A673 (cell line): ENCODE measurements at regions not wholly inside any gene's neighbourhood (a gene's known extent, or its start where the extent isn't known, plus 50 kb on each side); places are given as distances from the start of the nearest gene placed in this dataset.

Source experiments
- CTCF ChIP-seq: fragments of 300-800, 200-600 bp; sonication (generic); conservative IDR thresholded peaks from 2 replicates; pipeline ENCODE4 v1.5.1; 2017; ENCODE audit warnings: low read depth, mild to moderate bottlenecking, antibody characterized with exemption, low read length, moderate library complexity, mixed read lengths
- EZH2 ChIP-seq: fragments of 200-600 bp; sonication (generic); IDR thresholded peaks from 2 replicates; pipeline ENCODE4 v1.6.1; 2017; ENCODE audit warnings: borderline replicate concordance, low read depth, mild to moderate bottlenecking, mixed read lengths, antibody characterized with exemption, low read length; ENCODE audit not compliant: poor library complexity, severe bottlenecking

GRCh38 chr10:126736142-126736541 is 65.6 kb upstream of the C10orf90 start:
- TF ChIP-seq CTCF (no peak), EZH2 (no peak)
